OCI-LY7 (cell line): ENCODE measurements at regions not wholly inside any gene's neighbourhood (a gene's known extent, or its start where the extent isn't known, plus 50 kb on each side); places are given as distances from the start of the nearest gene placed in this dataset.

ENCODE experiments used
- CTCF ChIP-seq: fragments of 200-600 bp; sonication (generic); conservative IDR thresholded peaks from 2 replicates; pipeline ENCODE4 v1.5.1; 2014; ENCODE audit warnings: mild to moderate bottlenecking, antibody characterized with exemption, low read length, moderate library complexity, mixed read lengths
- EZH2phosphoT487 ChIP-seq: fragments of 200-600 bp; sonication (generic); IDR thresholded peaks from 2 replicates; pipeline ENCODE4 v1.6.1; 2018; ENCODE audit warnings: low read depth, borderline replicate concordance, mild to moderate bottlenecking, mixed run types, antibody characterized with exemption, low read length, moderate library complexity, mixed read lengths

- TF ChIP-seq CTCF (no peak), EZH2phosphoT487 (no peak)
These were observed 119.0 kb upstream of the WDR17 start for GRCh38 chr4:175946472-175947116.
